Esophagus (tissue), 2 donors: ENCODE measurements at regions not wholly inside any gene's neighbourhood (a gene's known extent, or its start where the extent isn't known, plus 50 kb on each side); places are given as distances from the start of the nearest gene placed in this dataset.

Experiments used
- H3K27ac ChIP-seq, 2 donors: one replicate each; pipeline ENCODE4 v1.5.1; 2013; ENCODE audit warnings: low read depth in 2 of 2, mild to moderate bottlenecking in 2 of 2, inconsistent platforms in 1 of 2, low read length in 1 of 2, moderate library complexity in 1 of 2
- H3K27me3 ChIP-seq, 2 donors: one replicate each; pipeline ENCODE4 v1.6.1; 2013; ENCODE audit warnings: low read length in 2 of 2, control low read depth in 1 of 2, mild to moderate bottlenecking in 1 of 2; ENCODE audit not compliant: insufficient read depth in 2 of 2, control insufficient read depth in 1 of 2
- H3K36me3 ChIP-seq, 2 donors: one replicate each; pipeline ENCODE4 v1.6.1; 2013; ENCODE audit warnings: low read length in 1 of 2; ENCODE audit not compliant: control insufficient read depth in 2 of 2, insufficient read depth in 2 of 2
- H3K4me1 ChIP-seq, 2 donors: one replicate each; pipeline ENCODE4 v1.6.1; 2013; ENCODE audit warnings: low read length in 1 of 2; ENCODE audit not compliant: control insufficient read depth in 2 of 2, insufficient read depth in 2 of 2
- H3K4me3 ChIP-seq, 2 donors: one replicate each; pipeline ENCODE4 v1.5.1; 2013; ENCODE audit warnings: low read length in 2 of 2, mild to moderate bottlenecking in 2 of 2, low read depth in 1 of 2, moderate library complexity in 1 of 2
- H3K9me3 ChIP-seq, 2 donors: one replicate each; pipeline ENCODE4 v1.6.1; 2013; ENCODE audit warnings: mild to moderate bottlenecking in 2 of 2, low read depth in 1 of 2, low read length in 1 of 2, moderate library complexity in 1 of 2; ENCODE audit not compliant: control insufficient read depth in 2 of 2, insufficient read depth in 1 of 2
- WGBS, 2 donors: extraction: QIAGEN DNeasy Blood & Tissue Kit; methylation state at CpG; one replicate each; pipeline ENCODE4 v1.1.7; 2013; 5-methylcytosine and 5-hydroxymethylcytosine counted together
- donor health status: healthy with polysubstance abuse.
- donor health status: Bipolar disorder and iron deficiency.

DNA sequence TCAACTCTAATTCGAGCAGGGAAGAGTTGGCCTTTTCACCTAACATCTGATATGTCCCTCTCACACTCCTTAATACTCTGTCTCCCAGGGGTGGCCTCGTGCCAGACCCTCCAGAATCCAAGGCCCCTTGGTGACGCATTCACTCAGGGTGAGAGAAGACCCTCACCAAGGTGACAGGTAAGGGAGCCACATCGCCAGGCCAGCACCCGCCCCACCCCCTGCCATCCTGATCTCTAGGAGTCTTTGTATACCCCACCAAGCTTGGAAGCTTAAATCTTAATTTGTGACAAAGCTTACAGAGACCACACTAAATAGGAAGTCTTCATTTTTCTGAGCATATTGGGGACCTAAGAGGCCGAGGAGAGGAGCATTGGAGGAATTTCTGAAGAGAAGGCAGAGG lies 286.1 kb downstream of the IRF8 start:
- H3K36me3 ChIP-seq = no peaks in the 10 kb centered on the region
- no peaks in the 10 kb centered on the region for H3K27me3 ChIP-seq
- peaks cover 0 to 2% of the 10 kb centered on the region in 2 donors for H3K9me3 ChIP-seq
- H3K4me1 ChIP-seq = no peaks in the 10 kb centered on the region
- H3K4me3 ChIP-seq = no peak overlapping the region
- no peak overlapping the region for H3K27ac ChIP-seq
- WGBS, 2 donors = 67 to 68% methylated on average over 6 of the region's 6 CpGs

DNA sequence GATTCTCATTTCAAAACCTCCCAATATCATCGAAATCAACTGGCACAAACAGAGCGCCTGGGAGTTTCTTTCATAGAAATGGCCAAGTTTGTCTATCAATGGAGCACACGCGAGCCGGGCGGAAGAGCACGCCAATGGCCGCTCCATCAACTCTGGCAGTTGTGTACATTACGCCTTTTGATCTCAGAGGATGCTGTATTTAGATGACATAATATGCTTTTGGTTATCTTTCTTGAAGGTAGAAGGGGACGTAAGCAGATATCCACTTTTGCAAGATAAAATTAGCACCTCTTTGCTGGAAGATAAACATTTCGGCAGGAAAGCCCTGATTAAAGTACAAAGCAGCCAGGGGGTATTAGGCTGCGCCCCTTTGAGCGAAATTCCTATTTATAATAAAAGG lies 287.4 kb downstream of the IRF8 start:
- Histone ChIP-seq H3K36me3 (no peaks in the 10 kb centered on the region), H3K4me1 (no peaks in the 10 kb centered on the region), H3K9me3 (peaks cover 0 to 2% of the 10 kb centered on the region in 2 donors), H3K27ac (no peak overlapping the region), H3K4me3 (no peak overlapping the region), H3K27me3 (no peaks in the 10 kb centered on the region)
- WGBS, 2 donors = 75 to 83% methylated on average over 13 of the region's 13 CpGs

DNA sequence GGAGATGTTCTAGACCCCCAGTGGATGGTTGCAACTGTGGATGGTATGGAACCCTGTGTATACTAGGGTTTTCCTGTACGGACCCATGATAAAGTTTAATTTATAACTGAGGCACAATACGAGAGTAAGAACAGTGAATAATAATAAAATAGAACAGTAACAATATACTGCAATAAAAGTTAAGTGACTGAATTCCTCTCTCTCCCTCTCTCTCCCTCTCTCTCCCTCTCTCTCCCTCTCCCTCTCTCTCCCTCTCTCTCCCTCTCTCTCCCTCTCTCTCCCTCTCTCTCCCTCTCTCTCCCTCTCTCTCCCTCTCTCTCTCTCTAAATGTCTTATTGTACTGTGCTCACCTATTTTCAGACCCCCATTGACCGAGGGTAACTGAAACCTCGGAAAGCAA lies 291.0 kb downstream of the IRF8 start:
- no peaks in the 10 kb centered on the region for H3K9me3 ChIP-seq
- H3K4me3 ChIP-seq = no peak overlapping the region
- H3K36me3 ChIP-seq = no peaks in the 10 kb centered on the region
- WGBS, 2 donors = 65 to 80% methylated on average over 4 of the region's 4 CpGs
- peaks cover 0 to under 1% of the 10 kb centered on the region in 2 donors for H3K4me1 ChIP-seq
- no peak overlapping the region for H3K27ac ChIP-seq
- H3K27me3 ChIP-seq = no peaks in the 10 kb centered on the region

DNA sequence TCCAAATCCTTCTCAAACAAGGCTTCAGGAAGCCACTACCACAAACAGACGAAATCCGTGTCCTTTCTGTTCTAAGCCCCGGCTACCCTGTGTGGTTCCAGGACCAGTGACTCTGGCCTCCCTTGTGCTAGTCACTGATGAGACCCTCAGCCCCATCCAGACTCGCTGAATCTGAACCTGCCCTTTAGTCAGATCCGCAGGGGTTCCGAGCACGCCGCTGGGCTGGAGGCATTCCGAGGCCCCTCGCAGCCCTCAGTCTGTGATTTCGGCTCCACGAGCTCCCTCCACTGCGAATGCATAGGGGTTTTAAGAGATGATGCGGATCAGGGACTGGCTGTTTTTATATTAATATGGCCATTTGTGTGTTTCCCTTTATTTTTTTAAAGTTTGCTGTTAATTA lies 292.7 kb downstream of the IRF8 start:
- 73 to 76% methylated on average over 14 of the region's 14 CpGs for WGBS, 2 donors
- H3K36me3 ChIP-seq = no peaks in the 10 kb centered on the region
- H3K27ac ChIP-seq = no peak overlapping the region
- peaks cover 0 to 2% of the 10 kb centered on the region in 2 donors for H3K4me1 ChIP-seq
- no peaks in the 10 kb centered on the region for H3K9me3 ChIP-seq
- H3K27me3 ChIP-seq = no peaks in the 10 kb centered on the region
- H3K4me3 ChIP-seq = no peak overlapping the region

DNA sequence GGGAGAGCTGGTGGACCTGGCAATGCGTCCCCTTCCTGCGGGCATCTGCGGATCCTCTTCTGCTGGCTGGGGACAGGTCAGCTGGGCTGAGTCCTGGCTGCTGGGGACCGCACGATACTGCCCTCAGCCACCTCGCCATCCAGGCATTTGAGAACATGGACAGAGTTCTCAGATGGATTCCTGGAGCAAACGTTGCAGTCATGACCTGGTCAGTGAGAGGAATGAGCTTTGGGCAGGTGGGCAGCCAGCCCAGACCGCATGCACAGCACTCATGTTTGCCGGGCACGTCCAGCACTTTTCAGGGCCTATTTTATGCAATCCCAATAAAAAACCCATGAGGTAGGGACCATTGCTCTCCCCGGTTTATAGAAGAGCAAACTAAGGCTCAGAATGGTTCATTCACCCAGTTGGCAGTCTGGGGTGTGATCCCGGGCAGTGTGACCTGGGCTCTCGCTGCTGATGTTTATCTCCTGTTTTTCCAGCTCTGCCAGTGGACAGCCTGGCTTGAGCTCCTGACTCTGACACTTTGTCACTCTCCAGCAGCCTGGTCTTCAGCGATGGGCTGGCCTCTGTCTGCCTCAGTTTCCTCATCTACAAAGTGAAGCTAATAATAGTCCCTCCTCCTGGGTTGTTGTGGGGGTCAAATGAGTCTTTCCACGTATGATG lies 294.7 kb downstream of the IRF8 start:
- Histone ChIP-seq H3K4me1 (peaks cover 0 to 2% of the 10 kb centered on the region in 2 donors), H3K27me3 (peaks cover 0 to 2% of the 10 kb centered on the region in 2 donors), H3K27ac (peak overlapping the region; percentile 11 to 26), H3K36me3 (no peaks in the 10 kb centered on the region), H3K9me3 (no peaks in the 10 kb centered on the region), H3K4me3 (no peak overlapping the region)
- WGBS, 2 donors = 76 to 77% methylated on average over 15 of the region's 15 CpGs

DNA sequence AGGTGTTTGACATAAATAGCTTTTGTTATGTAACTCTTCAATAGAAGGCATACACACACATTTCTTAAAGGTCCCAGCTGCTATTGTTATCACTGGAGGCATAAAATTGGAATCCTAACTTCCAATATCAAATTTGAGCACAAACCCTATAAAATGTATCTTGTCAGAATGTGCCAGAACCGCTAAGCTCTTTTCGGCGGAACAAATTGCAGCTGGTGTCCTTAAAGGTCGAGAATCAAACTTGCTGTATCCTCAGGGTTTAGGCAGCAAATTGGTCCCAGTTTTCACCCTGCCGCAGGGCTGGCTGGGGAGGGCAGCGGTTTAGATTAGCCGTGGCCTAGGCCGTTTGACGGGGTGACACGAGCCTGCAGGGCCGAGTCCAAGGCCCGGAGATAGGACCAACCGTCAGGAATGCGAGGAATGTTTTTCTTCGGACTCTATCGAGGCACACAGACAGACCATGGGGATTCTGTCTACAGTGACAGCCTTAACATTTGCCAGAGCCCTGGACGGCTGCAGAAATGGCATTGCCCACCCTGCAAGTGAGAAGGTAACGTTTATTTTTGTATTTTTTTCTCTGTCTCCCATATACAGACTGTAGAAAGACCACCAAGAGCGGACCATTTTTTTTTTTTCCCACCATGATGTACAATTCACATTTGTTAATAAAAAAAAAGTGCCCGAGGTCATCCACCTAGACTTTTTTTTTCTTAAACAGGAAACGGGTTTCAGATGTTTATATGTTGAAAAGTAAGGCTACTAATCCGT lies 297.1 kb downstream of the IRF8 start:
- Histone ChIP-seq H3K4me3 (peak overlapping the region in 1 of 2 donors; percentile 8), H3K27me3 (peaks cover 0 to 5% of the 10 kb centered on the region in 2 donors), H3K4me1 (peaks cover 0 to 2% of the 10 kb centered on the region in 2 donors), H3K27ac (peak overlapping the region; percentile 63 to 73), H3K9me3 (no peaks in the 10 kb centered on the region), H3K36me3 (no peaks in the 10 kb centered on the region)
- 45 to 50% methylated on average over 22 of the region's 22 CpGs for WGBS, 2 donors

DNA sequence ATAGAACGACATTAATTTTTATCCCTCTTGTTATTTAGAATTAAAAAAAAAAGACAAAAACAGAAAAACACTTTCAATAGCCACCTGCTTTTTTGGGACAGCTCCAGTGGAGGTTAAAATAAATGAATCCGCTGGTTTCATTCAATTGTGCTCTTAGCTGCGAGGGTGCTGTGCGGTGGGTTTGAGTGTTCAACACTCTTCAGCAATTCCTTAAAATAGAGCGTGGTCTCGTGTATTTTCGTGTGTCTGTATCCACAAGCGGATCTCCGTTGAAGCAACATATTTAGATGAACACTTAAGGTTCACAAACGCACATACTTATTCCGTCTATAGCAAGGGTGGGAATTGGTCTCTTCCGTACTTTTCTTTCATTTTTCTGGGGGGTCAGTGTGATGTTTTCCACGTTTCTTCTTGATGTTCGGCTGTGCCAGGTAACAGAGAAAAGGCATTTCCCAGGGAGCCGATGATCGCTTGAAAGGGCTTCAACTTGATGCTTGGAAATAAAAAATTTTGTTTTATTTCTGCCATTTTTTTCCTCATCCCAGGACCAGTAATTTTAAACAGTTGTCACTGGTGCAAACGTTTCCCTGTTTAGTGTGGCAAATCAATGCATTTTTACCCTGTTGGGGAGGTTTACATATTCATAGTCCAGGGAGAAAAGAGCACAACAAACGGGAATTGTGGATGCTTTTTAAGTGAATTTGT lies 297.9 kb downstream of the IRF8 start:
- Histone ChIP-seq H3K9me3 (no peaks in the 10 kb centered on the region), H3K4me3 (peak overlapping the region in 1 of 2 donors; percentile 8), H3K4me1 (peaks cover 0 to 2% of the 10 kb centered on the region in 2 donors), H3K36me3 (no peaks in the 10 kb centered on the region), H3K27me3 (peaks cover 0 to 5% of the 10 kb centered on the region in 2 donors), H3K27ac (peak overlapping the region; percentile 63)
- 67 to 68% methylated on average over 18 of the region's 18 CpGs for WGBS, 2 donors

DNA sequence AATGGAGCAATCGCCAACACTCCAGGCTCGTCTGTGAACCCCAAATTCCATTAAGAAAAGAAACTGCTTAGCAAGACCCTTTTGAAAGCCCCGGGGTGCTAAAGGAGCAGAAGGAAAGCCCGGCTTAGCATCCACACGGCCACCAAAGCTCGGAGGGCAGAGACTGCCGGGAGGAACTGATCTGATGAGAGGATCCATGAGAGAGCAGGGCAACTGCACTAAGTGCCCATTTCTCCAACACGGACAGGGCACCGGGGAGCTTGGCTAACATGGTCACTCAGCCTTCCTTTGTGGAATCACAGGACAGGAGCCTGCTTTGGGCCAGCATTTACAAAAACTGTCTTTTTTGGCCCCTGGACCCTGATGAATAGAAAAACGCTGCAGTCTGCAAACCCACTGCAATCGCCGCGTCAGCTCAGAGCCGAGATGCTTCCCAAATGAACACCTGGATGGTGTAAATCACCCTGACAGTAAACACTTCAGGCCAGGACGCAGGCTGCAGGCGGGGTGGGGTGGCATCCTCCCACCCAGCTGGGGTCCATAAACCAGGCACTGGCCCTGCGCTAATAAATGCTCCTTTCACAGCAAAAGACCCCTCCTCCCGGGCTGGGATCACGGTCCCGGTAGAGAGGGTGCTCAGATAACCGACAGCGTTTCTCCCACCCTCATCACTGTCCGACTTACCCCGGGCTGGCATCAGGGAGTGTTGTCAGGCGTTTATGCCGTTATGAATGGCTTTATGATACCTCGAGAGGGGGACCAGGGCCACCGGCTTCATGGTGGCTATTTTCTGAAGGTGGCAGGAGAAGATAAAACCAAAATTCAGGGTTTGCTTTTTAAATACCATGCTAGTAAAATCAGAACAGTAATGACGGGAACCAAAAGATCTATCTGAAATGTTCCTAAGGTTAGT lies 299.5 kb downstream of the IRF8 start:
- Histone ChIP-seq H3K4me1 (peaks cover 0 to 2% of the 10 kb centered on the region in 2 donors), H3K27ac (peak overlapping the region; percentile 68 to 71), H3K36me3 (no peaks in the 10 kb centered on the region), H3K9me3 (no peaks in the 10 kb centered on the region), H3K27me3 (peaks cover 0 to 5% of the 10 kb centered on the region in 2 donors), H3K4me3 (no peak overlapping the region)
- WGBS, 2 donors = 31 to 34% methylated on average over 29 of the region's 29 CpGs

DNA sequence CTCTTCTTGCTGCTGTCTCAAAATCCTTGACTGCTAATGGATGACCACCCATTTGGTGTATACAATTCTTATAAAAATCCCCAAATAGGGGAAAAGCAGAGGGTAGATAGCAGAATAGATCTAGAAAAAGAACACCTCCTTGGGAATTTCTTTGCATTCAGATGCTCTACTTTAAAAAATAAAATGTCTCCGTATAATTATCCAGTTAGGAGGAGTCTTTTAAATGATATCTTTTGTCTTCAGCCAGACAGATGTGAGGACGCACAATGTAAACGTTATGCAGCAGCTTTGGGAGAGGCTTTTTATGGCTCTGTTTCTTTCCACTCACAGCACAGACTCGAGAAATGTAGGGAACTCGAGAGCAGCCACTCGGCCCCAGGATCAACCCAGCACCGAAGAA lies 300.2 kb downstream of the IRF8 start:
- Histone ChIP-seq H3K4me3 (no peak overlapping the region), H3K27me3 (peaks cover 0 to 5% of the 10 kb centered on the region in 2 donors), H3K36me3 (no peaks in the 10 kb centered on the region), H3K27ac (peak overlapping the region; percentile 50 to 71), H3K4me1 (peaks cover 0 to 2% of the 10 kb centered on the region in 2 donors), H3K9me3 (peaks cover 0 to 2% of the 10 kb centered on the region in 2 donors)
- WGBS, 2 donors = 28 to 35% methylated on average over 7 of the region's 7 CpGs
